ENCODE measurements at regions not wholly inside any gene's neighbourhood (a gene's known extent, or its start where the extent isn't known, plus 50 kb on each side); places are given as distances from the start of the nearest gene placed in this dataset.

DNA sequence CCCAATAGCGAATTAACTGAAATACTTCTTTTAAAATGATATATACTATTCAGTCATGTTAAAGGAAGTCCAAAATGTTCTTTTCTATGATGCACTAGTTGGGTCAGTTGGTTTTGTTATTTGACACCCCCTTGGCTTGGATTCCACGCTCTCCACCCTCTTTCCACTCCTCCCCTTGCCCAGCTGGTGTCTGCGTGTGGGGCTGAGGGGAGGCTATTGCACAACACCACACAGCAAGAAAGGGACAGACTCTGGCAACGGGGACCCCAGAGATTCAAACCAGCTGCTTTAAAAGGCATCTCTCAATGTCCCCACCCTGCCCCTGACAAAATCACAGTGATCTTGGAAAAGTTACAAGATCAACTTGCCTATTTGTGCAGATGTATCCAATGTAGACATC lies 394.3 kb downstream of the TGFB2 start:
- DNase-seq (ENCODE audit: low read depth) = peak; percentile 2
- TF ChIP-seq MYC (IDR thresholded peaks at IDR 0.05; ENCODE audit: low read depth, low read length) = no peak
- no peak for TF ChIP-seq POLR2A (IDR thresholded peaks at IDR 0.05; ENCODE audit: extremely low read depth, insufficient read length)
- no peak for TF ChIP-seq MAX (IDR thresholded peaks at IDR 0.05; ENCODE audit: low read depth, low read length)
- TF ChIP-seq, protein P1, sequence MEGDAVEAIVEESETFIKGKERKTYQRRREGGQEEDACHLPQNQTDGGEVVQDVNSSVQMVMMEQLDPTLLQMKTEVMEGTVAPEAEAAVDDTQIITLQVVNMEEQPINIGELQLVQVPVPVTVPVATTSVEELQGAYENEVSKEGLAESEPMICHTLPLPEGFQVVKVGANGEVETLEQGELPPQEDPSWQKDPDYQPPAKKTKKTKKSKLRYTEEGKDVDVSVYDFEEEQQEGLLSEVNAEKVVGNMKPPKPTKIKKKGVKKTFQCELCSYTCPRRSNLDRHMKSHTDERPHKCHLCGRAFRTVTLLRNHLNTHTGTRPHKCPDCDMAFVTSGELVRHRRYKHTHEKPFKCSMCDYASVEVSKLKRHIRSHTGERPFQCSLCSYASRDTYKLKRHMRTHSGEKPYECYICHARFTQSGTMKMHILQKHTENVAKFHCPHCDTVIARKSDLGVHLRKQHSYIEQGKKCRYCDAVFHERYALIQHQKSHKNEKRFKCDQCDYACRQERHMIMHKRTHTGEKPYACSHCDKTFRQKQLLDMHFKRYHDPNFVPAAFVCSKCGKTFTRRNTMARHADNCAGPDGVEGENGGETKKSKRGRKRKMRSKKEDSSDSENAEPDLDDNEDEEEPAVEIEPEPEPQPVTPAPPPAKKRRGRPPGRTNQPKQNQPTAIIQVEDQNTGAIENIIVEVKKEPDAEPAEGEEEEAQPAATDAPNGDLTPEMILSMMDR (IDR thresholded peaks at IDR 0.05; ENCODE audit: low read depth, low read length) = no peak
- H3K4me3 ChIP-seq (ENCODE audit: low read depth, low read length) = no peak overlapping the region

DNA sequence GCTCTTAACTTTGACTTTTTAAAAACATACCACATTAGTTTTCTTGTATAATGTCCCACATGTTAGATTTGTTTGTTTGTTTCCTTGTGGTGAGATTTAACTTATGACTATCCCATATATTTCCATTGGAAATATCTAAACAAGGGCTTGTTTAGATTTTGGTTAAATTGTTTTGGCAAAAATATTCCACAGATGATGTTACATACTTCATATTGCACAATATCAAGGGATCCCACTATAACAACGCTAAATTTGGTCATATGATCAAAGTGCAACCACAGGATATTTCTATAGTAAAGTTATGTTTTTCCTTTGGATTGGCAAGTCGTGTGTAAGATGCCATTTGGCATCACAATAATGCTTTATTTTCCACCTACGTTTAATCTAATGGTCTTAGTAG lies 396.7 kb downstream of the TGFB2 start:
- TF ChIP-seq MAX (IDR thresholded peaks at IDR 0.05; ENCODE audit: low read depth, low read length) (no peak), POLR2A (IDR thresholded peaks at IDR 0.05; ENCODE audit: extremely low read depth, insufficient read length) (no peak), MYC (IDR thresholded peaks at IDR 0.05; ENCODE audit: low read depth, low read length) (no peak)
- TF ChIP-seq, protein P1 (IDR thresholded peaks at IDR 0.05; ENCODE audit: low read depth, low read length) = no peak
- no peak overlapping the region for H3K4me3 ChIP-seq (ENCODE audit: low read depth, low read length)
- no peak for DNase-seq (ENCODE audit: low read depth)

DNA sequence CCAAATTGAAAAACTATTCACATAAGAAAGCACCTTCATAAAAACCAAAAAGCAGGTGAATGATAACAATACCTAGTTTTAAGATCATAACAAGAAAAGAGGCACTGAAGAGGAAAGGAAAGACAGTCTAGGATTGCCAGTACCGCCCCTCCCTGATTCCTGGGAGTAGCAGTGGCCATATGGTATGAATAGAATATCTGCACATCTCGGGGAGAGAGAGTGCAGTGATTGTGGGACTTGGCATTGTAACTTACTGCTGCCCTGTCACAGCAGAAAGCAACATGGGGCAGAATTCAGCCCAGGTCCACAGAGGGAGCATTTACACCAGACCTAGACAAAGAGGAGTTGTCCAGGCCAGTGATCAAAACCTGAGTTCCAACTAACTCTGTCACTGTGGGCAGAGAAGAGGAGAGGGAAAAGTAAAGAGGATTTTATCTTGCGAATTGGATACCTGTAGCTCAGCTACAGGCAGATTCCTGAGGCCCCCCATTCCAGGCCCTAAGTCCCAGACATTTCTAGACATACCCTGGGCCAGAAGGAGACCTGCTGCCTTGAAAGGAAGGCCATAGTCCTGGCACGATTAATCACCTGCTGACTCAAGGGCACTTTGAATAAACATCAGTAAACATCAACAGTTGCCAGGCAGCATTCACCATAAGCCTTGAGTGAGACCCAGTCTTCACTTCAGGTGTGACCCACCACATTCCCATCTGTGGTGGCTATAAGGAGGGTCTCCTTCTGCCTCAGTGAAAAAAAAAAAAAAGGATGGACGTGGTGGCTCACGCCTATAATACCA lies 397.5 kb downstream of the TGFB2 start:
- no peak for TF ChIP-seq MAX (IDR thresholded peaks at IDR 0.05; ENCODE audit: low read depth, low read length)
- TF ChIP-seq, protein P1 (IDR thresholded peaks at IDR 0.05; ENCODE audit: low read depth, low read length) = no peak
- no peak for TF ChIP-seq POLR2A (IDR thresholded peaks at IDR 0.05; ENCODE audit: extremely low read depth, insufficient read length)
- TF ChIP-seq MYC (IDR thresholded peaks at IDR 0.05; ENCODE audit: low read depth, low read length) = no peak
- H3K4me3 ChIP-seq (ENCODE audit: low read depth, low read length) = no peak overlapping the region
- no peak for DNase-seq (ENCODE audit: low read depth)

- H3K4me3 ChIP-seq (ENCODE audit: low read depth, low read length) = no peak overlapping the region
- no peak for TF ChIP-seq MAX (IDR thresholded peaks at IDR 0.05; ENCODE audit: low read depth, low read length)
- no peak for TF ChIP-seq POLR2A (IDR thresholded peaks at IDR 0.05; ENCODE audit: extremely low read depth, insufficient read length)
- TF ChIP-seq, protein P1 (IDR thresholded peaks at IDR 0.05; ENCODE audit: low read depth, low read length) = no peak
- peak; percentile 9 for DNase-seq (ENCODE audit: low read depth)
Measured at GRCh38 chr1:218743861-218744505, 398.8 kb downstream of the TGFB2 start.

- no peak for DNase-seq (ENCODE audit: low read depth)
- TF ChIP-seq POLR2A (IDR thresholded peaks at IDR 0.05; ENCODE audit: extremely low read depth, insufficient read length) (no peak), MAX (IDR thresholded peaks at IDR 0.05; ENCODE audit: low read depth, low read length) (no peak), MYC (IDR thresholded peaks at IDR 0.05; ENCODE audit: low read depth, low read length) (no peak)
- TF ChIP-seq, protein P1 (IDR thresholded peaks at IDR 0.05; ENCODE audit: low read depth, low read length) = no peak
Measured at GRCh38 chr1:218748071-218748470, 402.9 kb downstream of the TGFB2 start.

More at GRCh38 chr1:218748071-218748470, 402.9 kb downstream of the TGFB2 start:
- no peak overlapping the region for H3K4me3 ChIP-seq (ENCODE audit: low read depth, low read length)

Measured in NB4 (cell line).